Ishikawa (cell line): ENCODE measurements at regions not wholly inside any gene's neighbourhood (a gene's known extent, or its start where the extent isn't known, plus 50 kb on each side); places are given as distances from the start of the nearest gene placed in this dataset.

Experiments used
- CEBPB ChIP-seq: IDR thresholded peaks from 2 replicates; pipeline ENCODE4 v1.6.1; 2012
- CREB1 ChIP-seq: IDR thresholded peaks from 2 replicates; pipeline ENCODE4 v1.6.1; 2012; ENCODE audit warnings: low read depth
- EP300 ChIP-seq: IDR thresholded peaks from 2 replicates; pipeline ENCODE4 v1.6.1; 2012; ENCODE audit warnings: borderline replicate concordance
- NFIC ChIP-seq: IDR thresholded peaks from 2 replicates; pipeline ENCODE4 v1.6.1; 2012
- RAD21 ChIP-seq: IDR thresholded peaks from 2 replicates; pipeline ENCODE4 v1.6.1; 2012; ENCODE audit warnings: low read depth
- TAF1 ChIP-seq: IDR thresholded peaks from 2 replicates; pipeline ENCODE4 v1.6.1; 2012; ENCODE audit warnings: low read depth, mild to moderate bottlenecking
- TCF12 ChIP-seq: IDR thresholded peaks from 2 replicates; pipeline ENCODE4 v1.6.1; 2012; ENCODE audit warnings: low read depth
- TEAD4 ChIP-seq: IDR thresholded peaks from 2 replicates; pipeline ENCODE4 v1.6.1; 2012
- YY1 ChIP-seq: IDR thresholded peaks from 2 replicates; pipeline ENCODE4 v1.6.1; 2012; ENCODE audit warnings: low read depth
- ZBTB7A ChIP-seq: IDR thresholded peaks from 2 replicates; pipeline ENCODE4 v1.6.1; 2012; ENCODE audit warnings: low read depth
- TF ChIP-seq, protein P1 (sequence below): IDR thresholded peaks from 2 replicates; pipeline ENCODE4 v1.6.1; 2012; ENCODE audit warnings: low read depth, mild to moderate bottlenecking
- TF ChIP-seq, protein P2 (sequence below): IDR thresholded peaks from 2 replicates; pipeline ENCODE4 v1.6.1; 2012
- TF ChIP-seq, protein P3 (sequence below): IDR thresholded peaks from 2 replicates; pipeline ENCODE4 v1.6.1; 2012

DNA sequence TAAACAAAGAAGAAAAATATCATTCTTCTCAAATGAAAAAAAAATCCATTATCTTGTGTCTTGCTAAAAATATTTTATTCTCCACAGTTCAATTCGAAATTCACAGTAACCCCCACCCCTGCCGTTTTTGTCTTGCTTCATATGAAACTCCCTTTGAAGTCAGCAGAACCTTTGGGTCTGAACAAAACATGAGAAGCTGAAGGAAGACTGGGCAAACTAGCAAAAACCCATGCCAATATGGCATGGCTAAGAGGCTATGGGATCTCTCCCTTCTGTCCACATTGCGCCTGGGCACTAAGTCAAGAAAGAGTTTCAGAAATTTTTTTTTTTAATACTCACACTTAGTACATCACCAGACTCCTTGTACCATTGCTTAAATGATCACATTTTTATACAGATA, 136.0 kb upstream of the SMIM31 start:
- no peak for TF ChIP-seq YY1
- no peak for TF ChIP-seq CREB1
- TF ChIP-seq TAF1 = no peak
- no peak for TF ChIP-seq NFIC
- TF ChIP-seq, protein P1, sequence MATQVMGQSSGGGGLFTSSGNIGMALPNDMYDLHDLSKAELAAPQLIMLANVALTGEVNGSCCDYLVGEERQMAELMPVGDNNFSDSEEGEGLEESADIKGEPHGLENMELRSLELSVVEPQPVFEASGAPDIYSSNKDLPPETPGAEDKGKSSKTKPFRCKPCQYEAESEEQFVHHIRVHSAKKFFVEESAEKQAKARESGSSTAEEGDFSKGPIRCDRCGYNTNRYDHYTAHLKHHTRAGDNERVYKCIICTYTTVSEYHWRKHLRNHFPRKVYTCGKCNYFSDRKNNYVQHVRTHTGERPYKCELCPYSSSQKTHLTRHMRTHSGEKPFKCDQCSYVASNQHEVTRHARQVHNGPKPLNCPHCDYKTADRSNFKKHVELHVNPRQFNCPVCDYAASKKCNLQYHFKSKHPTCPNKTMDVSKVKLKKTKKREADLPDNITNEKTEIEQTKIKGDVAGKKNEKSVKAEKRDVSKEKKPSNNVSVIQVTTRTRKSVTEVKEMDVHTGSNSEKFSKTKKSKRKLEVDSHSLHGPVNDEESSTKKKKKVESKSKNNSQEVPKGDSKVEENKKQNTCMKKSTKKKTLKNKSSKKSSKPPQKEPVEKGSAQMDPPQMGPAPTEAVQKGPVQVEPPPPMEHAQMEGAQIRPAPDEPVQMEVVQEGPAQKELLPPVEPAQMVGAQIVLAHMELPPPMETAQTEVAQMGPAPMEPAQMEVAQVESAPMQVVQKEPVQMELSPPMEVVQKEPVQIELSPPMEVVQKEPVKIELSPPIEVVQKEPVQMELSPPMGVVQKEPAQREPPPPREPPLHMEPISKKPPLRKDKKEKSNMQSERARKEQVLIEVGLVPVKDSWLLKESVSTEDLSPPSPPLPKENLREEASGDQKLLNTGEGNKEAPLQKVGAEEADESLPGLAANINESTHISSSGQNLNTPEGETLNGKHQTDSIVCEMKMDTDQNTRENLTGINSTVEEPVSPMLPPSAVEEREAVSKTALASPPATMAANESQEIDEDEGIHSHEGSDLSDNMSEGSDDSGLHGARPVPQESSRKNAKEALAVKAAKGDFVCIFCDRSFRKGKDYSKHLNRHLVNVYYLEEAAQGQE = no peak
- no peak for TF ChIP-seq RAD21
- no peak for TF ChIP-seq TEAD4
- TF ChIP-seq TCF12 = no peak
- TF ChIP-seq EP300 = no peak
- no peak for TF ChIP-seq ZBTB7A
- TF ChIP-seq, protein P2, sequence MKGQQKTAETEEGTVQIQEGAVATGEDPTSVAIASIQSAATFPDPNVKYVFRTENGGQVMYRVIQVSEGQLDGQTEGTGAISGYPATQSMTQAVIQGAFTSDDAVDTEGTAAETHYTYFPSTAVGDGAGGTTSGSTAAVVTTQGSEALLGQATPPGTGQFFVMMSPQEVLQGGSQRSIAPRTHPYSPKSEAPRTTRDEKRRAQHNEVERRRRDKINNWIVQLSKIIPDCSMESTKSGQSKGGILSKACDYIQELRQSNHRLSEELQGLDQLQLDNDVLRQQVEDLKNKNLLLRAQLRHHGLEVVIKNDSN = no peak
- TF ChIP-seq, protein P3, sequence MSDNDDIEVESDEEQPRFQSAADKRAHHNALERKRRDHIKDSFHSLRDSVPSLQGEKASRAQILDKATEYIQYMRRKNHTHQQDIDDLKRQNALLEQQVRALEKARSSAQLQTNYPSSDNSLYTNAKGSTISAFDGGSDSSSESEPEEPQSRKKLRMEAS = no peak
- no peak for TF ChIP-seq CEBPB
